Hepatocyte (in vitro differentiated cells): ENCODE measurements at regions not wholly inside any gene's neighbourhood (a gene's known extent, or its start where the extent isn't known, plus 50 kb on each side); places are given as distances from the start of the nearest gene placed in this dataset.

ENCODE experiments used
- DNase-seq: peaks from one replicate; pipeline ENCODE4 v3.0.0-alpha.2; 2016; ENCODE audit warnings: low spot score
- H2AFZ ChIP-seq: fragments of 200-600 bp; sonication (generic); 2 replicates; pipeline ENCODE4 v1.6.0; 2016; ENCODE audit warnings: antibody characterized with exemption, mild to moderate bottlenecking
- H3K27ac ChIP-seq: fragments of 200-600 bp; sonication (generic); 2 replicates; pipeline ENCODE4 v1.5.1; 2016; ENCODE audit warnings: mild to moderate bottlenecking
- H3K27me3 ChIP-seq: fragments of 200-600 bp; sonication (generic); 2 replicates; pipeline ENCODE4 v1.6.1; 2016
- H3K36me3 ChIP-seq: fragments of 200-600 bp; sonication (generic); replicated peaks from 2 replicates; pipeline ENCODE4 v1.5.1; 2016; ENCODE audit warnings: low read depth; ENCODE audit not compliant: insufficient read depth
- H3K4me1 ChIP-seq: fragments of 200-600 bp; sonication (generic); 2 replicates; pipeline ENCODE4 v1.5.1; 2016; ENCODE audit warnings: mild to moderate bottlenecking, moderate library complexity; ENCODE audit not compliant: insufficient read depth
- H3K4me2 ChIP-seq: fragments of 200-600 bp; sonication (generic); 2 replicates; pipeline ENCODE4 v1.6.0; 2016
- H3K4me3 ChIP-seq: fragments of 200-600 bp; sonication (generic); 2 replicates; pipeline ENCODE4 v1.5.1; 2016; ENCODE audit warnings: mild to moderate bottlenecking
- H3K79me2 ChIP-seq: fragments of 200-600 bp; sonication (generic); 2 replicates; pipeline ENCODE4 v1.6.0; 2017; ENCODE audit warnings: mild to moderate bottlenecking
- H3K9me2 ChIP-seq: fragments of 200-600 bp; sonication (generic); replicated peaks from 2 replicates; pipeline ENCODE4 v1.6.0; 2017; ENCODE audit warnings: mild to moderate bottlenecking; ENCODE audit not compliant: insufficient read depth
- H3K9me3 ChIP-seq: fragments of 200-600 bp; sonication (generic); 2 replicates; pipeline ENCODE4 v1.5.1; 2016; ENCODE audit warnings: low read depth, mild to moderate bottlenecking
- H4K20me1 ChIP-seq: fragments of 200-600 bp; sonication (generic); 2 replicates; pipeline ENCODE4 v1.6.0; 2016; ENCODE audit warnings: mild to moderate bottlenecking; ENCODE audit not compliant: insufficient read depth, poor library complexity, severe bottlenecking
- EZH2 ChIP-seq: fragments of 200-600 bp; sonication (generic); IDR thresholded peaks from 2 replicates; pipeline ENCODE4 v1.6.1; 2016; ENCODE audit warnings: antibody characterized with exemption, mild to moderate bottlenecking, borderline replicate concordance
- EZH2phosphoT487 ChIP-seq: fragments of 200-600 bp; sonication (generic); IDR thresholded peaks from one replicate; pipeline ENCODE4 v1.6.1; 2018; ENCODE audit warnings: antibody characterized with exemption, mild to moderate bottlenecking, low read depth, moderate library complexity; ENCODE audit not compliant: unreplicated experiment, severe bottlenecking
- WGBS: methylation state at CpG from one replicate; pipeline ENCODE4 v1.1.6; 2016; ENCODE audit warnings: low lambda C conversion rate; ENCODE audit errors: missing lambda C conversion rate; 5-methylcytosine and 5-hydroxymethylcytosine counted together
- TF ChIP-seq, protein P1 (sequence below): fragments of 200-600 bp; sonication (generic); IDR thresholded peaks from 2 replicates; pipeline ENCODE4 v1.5.1; 2016; ENCODE audit warnings: antibody characterized with exemption, mild to moderate bottlenecking; ENCODE audit not compliant: poor library complexity

DNA sequence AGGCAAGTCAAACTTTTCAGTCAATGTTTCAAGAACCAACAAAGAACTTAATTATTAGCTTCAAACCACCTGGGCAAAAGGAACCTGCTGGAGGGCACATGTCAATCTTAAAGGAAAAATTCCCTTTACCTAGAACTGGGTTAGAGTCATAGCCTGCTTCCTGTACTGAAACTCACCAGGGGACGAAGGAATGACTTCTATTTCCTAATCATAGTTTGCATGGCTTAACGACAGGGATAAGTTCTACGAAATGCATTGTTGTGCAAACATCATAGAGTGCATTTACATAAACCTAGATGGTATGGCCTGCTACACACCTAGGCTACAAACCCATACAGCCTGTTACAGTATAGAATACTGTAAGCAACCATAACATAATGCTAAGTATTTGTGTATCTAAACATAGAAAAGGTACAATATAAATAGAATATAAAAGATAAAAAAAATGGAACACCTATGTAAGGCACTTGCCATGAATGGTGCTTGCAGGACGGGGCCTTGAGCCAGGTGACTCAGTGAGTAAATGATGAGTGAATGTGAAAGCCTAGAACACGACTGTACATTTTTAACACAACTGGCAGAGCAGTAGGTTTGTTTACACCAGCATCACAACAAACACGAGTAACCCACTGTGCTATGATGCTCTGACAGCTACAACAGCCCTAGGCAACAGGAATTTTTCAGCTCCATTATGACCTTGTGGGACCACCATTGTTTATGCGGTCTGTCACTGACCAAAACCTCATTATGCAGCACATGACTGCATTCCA is 234.9 kb upstream of the CAND1 start:
- H3K27ac ChIP-seq, result peak overlapping the region; percentile 2
- H3K27me3 ChIP-seq, result no peaks in the 10 kb centered on the region
- no peaks in the 10 kb centered on the region for H3K36me3 ChIP-seq
- H3K9me3 ChIP-seq, result no peaks in the 10 kb centered on the region
- peaks cover 9% of the 10 kb centered on the region for H3K79me2 ChIP-seq
- H4K20me1 ChIP-seq, result no peaks in the 10 kb centered on the region
- no peak overlapping the region for H3K4me2 ChIP-seq
- H3K4me3 ChIP-seq, result no peak overlapping the region
- DNase-seq, result no peak
- no peak overlapping the region for H2AFZ ChIP-seq
- 39% methylated on average over 7 of the region's 7 CpGs for WGBS
- H3K9me2 ChIP-seq, result no peaks in the 10 kb centered on the region
- H3K4me1 ChIP-seq, result peaks cover 4% of the 10 kb centered on the region
- TF ChIP-seq EZH2, result no peak

DNA sequence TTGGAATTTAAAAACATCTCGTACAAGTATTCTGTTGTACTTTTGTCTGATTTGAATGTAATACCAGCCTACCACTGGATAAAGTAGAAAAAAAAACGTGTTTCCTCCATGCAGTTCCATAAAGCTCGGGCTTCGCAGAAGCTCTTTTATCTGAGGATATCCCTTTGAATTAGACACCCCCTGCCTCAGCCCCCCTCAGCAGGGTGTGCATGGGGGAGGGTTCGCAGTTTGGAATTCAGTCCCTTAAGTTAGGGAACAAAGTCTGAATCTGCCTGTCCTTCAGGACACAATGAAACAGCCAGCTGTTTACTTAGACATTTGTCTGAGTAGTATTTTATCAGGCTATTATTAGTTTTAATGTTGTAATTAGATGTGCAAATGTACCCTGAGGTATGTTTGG is 234.0 kb upstream of the CAND1 start:
- TF ChIP-seq, protein P1, sequence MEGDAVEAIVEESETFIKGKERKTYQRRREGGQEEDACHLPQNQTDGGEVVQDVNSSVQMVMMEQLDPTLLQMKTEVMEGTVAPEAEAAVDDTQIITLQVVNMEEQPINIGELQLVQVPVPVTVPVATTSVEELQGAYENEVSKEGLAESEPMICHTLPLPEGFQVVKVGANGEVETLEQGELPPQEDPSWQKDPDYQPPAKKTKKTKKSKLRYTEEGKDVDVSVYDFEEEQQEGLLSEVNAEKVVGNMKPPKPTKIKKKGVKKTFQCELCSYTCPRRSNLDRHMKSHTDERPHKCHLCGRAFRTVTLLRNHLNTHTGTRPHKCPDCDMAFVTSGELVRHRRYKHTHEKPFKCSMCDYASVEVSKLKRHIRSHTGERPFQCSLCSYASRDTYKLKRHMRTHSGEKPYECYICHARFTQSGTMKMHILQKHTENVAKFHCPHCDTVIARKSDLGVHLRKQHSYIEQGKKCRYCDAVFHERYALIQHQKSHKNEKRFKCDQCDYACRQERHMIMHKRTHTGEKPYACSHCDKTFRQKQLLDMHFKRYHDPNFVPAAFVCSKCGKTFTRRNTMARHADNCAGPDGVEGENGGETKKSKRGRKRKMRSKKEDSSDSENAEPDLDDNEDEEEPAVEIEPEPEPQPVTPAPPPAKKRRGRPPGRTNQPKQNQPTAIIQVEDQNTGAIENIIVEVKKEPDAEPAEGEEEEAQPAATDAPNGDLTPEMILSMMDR, result no peak
- TF ChIP-seq EZH2 (no peak), EZH2phosphoT487 (no peak)
- no peaks in the 10 kb centered on the region for H3K9me2 ChIP-seq
- no peaks in the 10 kb centered on the region for H3K27me3 ChIP-seq
- no peak overlapping the region for H3K4me2 ChIP-seq
- H2AFZ ChIP-seq, result no peak overlapping the region
- 35% methylated on average over 5 of the region's 5 CpGs for WGBS
- no peaks in the 10 kb centered on the region for H3K9me3 ChIP-seq
- H3K36me3 ChIP-seq, result no peaks in the 10 kb centered on the region
- no peak for DNase-seq
- no peak overlapping the region for H3K4me3 ChIP-seq
- no peaks in the 10 kb centered on the region for H4K20me1 ChIP-seq
- no peak overlapping the region for H3K27ac ChIP-seq
- H3K4me1 ChIP-seq, result peaks cover 4% of the 10 kb centered on the region
- H3K79me2 ChIP-seq, result peaks cover 9% of the 10 kb centered on the region

DNA sequence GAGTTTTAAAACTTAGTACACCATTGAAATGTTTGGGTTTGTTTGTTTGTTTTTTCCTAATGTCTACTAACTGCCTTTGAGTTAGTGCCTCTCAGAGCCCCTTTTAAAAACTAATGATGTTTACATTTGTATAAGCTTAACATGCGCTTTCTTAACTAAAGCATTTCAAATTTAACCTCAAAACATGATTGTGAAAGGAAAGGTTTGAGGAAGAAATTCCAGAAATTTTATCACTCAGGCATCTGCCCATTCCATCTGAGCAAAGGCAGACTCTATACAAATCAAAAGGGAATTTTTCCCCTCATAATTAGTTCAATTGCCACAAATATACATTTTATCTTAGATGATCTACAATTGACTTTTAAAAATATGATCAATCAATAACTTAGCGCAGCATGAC is 230.7 kb upstream of the CAND1 start:
- TF ChIP-seq EZH2 (no peak), EZH2phosphoT487 (no peak)
- TF ChIP-seq, protein P1, result no peak
- no peaks in the 10 kb centered on the region for H3K9me3 ChIP-seq
- H3K4me2 ChIP-seq, result no peak overlapping the region
- H3K27me3 ChIP-seq, result no peaks in the 10 kb centered on the region
- H3K27ac ChIP-seq, result no peak overlapping the region
- 71% methylated on average over 2 of the region's 2 CpGs for WGBS
- no peaks in the 10 kb centered on the region for H4K20me1 ChIP-seq
- no peak for DNase-seq
- H3K36me3 ChIP-seq, result no peaks in the 10 kb centered on the region
- H3K79me2 ChIP-seq, result peaks cover 12% of the 10 kb centered on the region
- H3K9me2 ChIP-seq, result no peaks in the 10 kb centered on the region
- H3K4me1 ChIP-seq, result peaks cover 12% of the 10 kb centered on the region
- H2AFZ ChIP-seq, result no peak overlapping the region
- no peak overlapping the region for H3K4me3 ChIP-seq

DNA sequence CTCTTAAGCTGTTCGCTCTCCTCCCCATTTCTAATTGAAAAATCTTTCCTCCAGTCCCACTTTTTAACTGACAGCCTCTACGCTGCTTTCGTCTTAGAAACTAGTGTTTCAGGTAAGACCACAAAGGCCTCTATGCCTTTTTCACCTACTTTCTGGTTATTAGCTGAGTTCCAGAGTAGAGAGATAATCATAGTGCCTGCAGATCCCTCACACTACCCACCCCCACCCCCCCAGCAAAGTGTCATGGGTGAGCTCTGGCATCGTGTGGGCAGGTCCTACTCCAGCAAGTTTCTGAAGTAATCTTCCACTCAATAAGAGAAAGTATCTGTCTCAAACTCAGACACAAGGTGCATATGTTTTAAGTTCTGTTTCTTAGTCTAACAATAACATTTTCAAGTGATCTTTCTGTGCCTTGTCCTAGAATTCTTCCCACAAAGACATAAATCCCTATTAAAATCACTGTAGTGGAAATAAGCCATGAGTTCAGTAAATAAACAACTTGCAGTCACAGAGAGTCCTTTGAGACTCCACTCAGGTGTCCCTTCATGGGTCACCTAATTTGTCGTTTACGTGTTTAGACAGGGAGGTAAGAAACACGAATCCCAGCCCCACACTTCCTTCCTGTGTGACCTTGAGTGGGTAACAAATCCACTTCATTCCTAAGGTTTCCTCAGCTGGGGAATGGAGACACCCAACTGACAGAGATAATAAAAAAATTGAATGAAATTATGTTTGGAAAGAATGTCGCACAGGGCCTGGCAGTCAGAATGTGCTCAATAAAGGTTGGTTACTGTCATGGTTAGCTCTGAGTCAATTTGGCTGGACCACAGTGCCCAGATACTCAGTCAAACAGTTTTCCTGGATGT is 228.9 kb upstream of the CAND1 start:
- H3K4me2 ChIP-seq, result no peak overlapping the region
- H3K27ac ChIP-seq, result peak overlapping the region; percentile 36
- TF ChIP-seq EZH2phosphoT487 (no peak), EZH2 (no peak)
- TF ChIP-seq, protein P1, result no peak
- no peaks in the 10 kb centered on the region for H3K36me3 ChIP-seq
- 69% methylated on average over 8 of the region's 8 CpGs for WGBS
- no peaks in the 10 kb centered on the region for H3K27me3 ChIP-seq
- H2AFZ ChIP-seq, result no peak overlapping the region
- H3K4me1 ChIP-seq, result peaks cover 11% of the 10 kb centered on the region
- H3K9me3 ChIP-seq, result no peaks in the 10 kb centered on the region
- H3K9me2 ChIP-seq, result no peaks in the 10 kb centered on the region
- DNase-seq, result no peak
- H3K4me3 ChIP-seq, result no peak overlapping the region
- peaks cover 12% of the 10 kb centered on the region for H3K79me2 ChIP-seq
- no peaks in the 10 kb centered on the region for H4K20me1 ChIP-seq
